Choroid plexus epithelial cell (primary cell): ENCODE measurements at regions not wholly inside any gene's neighbourhood (a gene's known extent, or its start where the extent isn't known, plus 50 kb on each side); places are given as distances from the start of the nearest gene placed in this dataset.

Experiments
- DNase-seq: peaks from one replicate; pipeline ENCODE4 v3.0.0-alpha.2; 2010; ENCODE audit warnings: low read depth
- H3K4me3 ChIP-seq: 2 replicates; pipeline ENCODE4 v1.5.1; 2011; ENCODE audit warnings: low read depth, mild to moderate bottlenecking, control low read depth, low read length, moderate library complexity
- CTCF ChIP-seq: conservative IDR thresholded peaks from 2 replicates; pipeline ENCODE4 v1.5.1; 2011; ENCODE audit warnings: low read depth, mild to moderate bottlenecking, control low read depth, inconsistent platforms, low read length, moderate library complexity

DNA sequence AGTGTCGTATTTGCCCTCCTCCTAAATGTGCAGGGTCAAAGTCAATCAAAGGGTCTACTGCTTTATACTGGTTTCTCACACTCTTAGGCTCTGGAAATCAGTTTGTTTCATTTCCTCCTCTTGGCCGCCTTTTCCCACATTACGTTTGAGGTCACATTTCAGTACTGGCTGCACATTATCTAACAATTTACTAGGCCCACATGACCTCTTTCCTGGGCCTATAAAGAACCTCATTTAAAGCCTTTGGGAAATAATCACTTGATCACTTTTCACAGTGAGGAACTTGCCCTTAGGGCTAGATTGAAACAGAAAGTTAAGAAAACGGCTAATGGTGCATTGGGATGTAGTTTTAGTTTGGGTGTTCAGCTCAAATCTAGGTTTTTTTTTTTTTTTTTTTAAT is 497.5 kb downstream of the RERGL start:
- DNase-seq, result no peak
- no peak for TF ChIP-seq CTCF
- no peak overlapping the region for H3K4me3 ChIP-seq

DNA sequence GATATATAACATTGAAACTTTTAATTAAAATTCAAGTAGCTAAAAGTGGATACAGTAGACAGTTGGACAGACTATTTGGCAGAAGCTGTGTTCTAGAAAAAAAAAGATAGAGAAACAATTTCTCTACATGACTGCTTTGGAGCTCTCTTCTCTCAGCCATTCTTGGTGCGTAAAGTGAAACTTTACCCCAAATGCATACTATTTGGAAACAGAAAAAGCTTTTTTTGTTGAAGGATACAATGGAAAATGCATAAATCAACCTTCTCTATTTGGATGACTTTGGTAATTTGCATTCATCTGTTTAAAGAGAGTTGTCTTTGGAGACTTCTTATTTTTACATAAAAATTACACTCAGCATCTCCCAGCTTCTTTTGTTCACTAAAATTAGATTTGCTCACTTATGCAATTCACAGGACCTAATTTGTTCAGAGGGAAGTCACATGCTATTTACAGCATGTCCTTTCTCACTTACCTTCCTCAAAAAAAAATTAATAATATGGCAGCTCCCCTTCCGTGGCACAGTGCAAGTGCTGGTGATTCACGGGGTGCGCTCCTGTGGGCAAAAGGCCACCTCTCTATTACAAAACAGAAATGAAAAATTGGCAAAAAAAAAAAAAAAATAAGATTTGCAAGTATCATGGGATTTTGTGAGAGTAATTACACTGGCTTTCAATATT is 498.9 kb downstream of the RERGL start:
- no peak overlapping the region for H3K4me3 ChIP-seq
- no peak for TF ChIP-seq CTCF
- DNase-seq, result no peak

GRCh38 chr12:17588968-17589367 is 501.0 kb downstream of the RERGL start:
- no peak for DNase-seq
- no peak overlapping the region for H3K4me3 ChIP-seq
- TF ChIP-seq CTCF, result peak; percentile 6

DNA sequence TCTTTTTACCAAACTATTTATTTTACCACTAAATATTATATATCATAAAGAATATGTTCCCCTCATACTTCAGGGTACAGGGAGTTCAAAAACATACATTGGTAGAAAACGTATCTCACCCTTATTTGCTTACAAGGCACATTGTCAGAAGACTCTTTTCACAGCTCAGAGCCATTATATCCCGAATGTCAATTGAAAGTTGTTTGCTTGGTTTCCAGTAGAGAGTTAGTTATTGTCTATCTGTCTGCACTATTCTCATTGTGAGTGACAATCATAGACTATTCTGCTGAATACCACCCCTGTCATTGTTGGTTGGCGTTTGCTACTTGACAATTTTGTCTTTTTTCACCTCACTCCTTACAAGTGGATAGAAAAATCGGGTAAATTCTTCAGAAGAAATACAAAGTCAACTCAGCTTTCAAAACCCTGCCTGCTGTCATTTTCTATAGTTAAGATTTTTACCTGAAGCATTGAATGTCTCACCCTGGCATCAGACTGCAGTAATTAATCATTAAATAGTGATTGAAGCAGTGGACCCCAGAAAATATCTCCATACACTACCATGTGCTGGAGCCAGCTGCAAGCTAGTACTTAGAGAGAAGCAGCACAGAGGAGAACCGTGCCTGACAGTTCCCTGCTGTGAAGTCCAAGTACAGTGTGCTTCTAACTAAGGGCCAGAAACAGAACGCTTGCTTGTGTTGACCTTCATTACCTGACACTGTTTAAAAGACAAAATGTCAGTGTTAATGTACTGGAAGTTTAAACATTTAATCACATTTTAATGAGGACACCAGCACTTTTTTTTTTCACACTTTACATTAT is 510.6 kb downstream of the RERGL start:
- no peak for DNase-seq

GRCh38 chr12:17577405-17577804 is 512.6 kb downstream of the RERGL start:
- no peak overlapping the region for H3K4me3 ChIP-seq
- TF ChIP-seq CTCF, result no peak
- DNase-seq, result no peak

More for the DNA sequence above, 510.6 kb downstream of the RERGL start:
- no peak for TF ChIP-seq CTCF
- no peak overlapping the region for H3K4me3 ChIP-seq

DNA sequence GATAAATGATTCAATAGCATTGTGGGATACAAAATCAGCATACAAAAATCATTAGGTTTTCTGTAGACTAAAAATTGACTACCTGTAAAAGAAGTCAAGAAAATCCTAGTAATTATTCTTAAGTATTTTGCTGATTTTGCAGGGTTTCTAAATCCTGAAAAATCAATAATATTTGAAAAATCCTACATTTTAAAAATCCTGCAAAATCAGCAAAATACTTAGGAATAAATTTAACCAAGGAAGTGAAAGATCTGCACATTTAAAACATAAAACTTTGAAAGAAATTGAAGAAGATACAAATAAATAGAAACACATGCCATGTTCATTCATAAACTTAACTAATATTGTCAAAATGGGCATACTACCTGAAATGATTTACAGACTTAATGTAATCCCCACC is 517.7 kb downstream of the RERGL start:
- no peak for DNase-seq
- no peak overlapping the region for H3K4me3 ChIP-seq
- TF ChIP-seq CTCF, result no peak
